SK-N-SH (cell line): ENCODE measurements at regions not wholly inside any gene's neighbourhood (a gene's known extent, or its start where the extent isn't known, plus 50 kb on each side); places are given as distances from the start of the nearest gene placed in this dataset.

Experiments
- EP300 ChIP-seq, 2 experiments: IDR thresholded peaks; 2 replicates each; pipeline versions ENCODE4 v1.4.0 to v1.6.1; 2012; ENCODE audit warnings: borderline replicate concordance in 1 of 2, low read depth in 1 of 2, low read length in 1 of 2
- EZH2phosphoT487 ChIP-seq: fragments of 200-600 bp; sonication (generic); IDR thresholded peaks from 2 replicates; pipeline ENCODE4 v1.6.1; 2017; ENCODE audit warnings: low read depth, mixed run types, mild to moderate bottlenecking, antibody characterized with exemption, moderate library complexity, borderline replicate concordance
- GATA2 ChIP-seq: sonication (generic); formaldehyde crosslinking; IDR thresholded peaks from 2 replicates; pipeline ENCODE4 v1.5.0; 2020; ENCODE audit warnings: mild to moderate bottlenecking, missing genetic modification reagents
- JUND ChIP-seq: IDR thresholded peaks from 2 replicates; pipeline ENCODE4 v1.4.0; 2012
- POLR2AphosphoS5 ChIP-seq: IDR thresholded peaks from 2 replicates; pipeline ENCODE4 v1.6.1; 2012; ENCODE audit warnings: low read depth, low read length
- RFX5 ChIP-seq: IDR thresholded peaks from 2 replicates; pipeline ENCODE4 v1.6.1; 2012; ENCODE audit warnings: mild to moderate bottlenecking, improper control_type of control experiment, low read length
- SMC3 ChIP-seq: IDR thresholded peaks from 2 replicates; pipeline ENCODE4 v1.6.1; 2012; ENCODE audit warnings: low read depth, low read length, improper control_type of control experiment
- TEAD4 ChIP-seq: IDR thresholded peaks from 2 replicates; pipeline ENCODE4 v1.4.0; 2012; ENCODE audit warnings: mild to moderate bottlenecking, borderline replicate concordance; ENCODE audit not compliant: insufficient read depth
- YY1 ChIP-seq: IDR thresholded peaks from 2 replicates; pipeline ENCODE4 v1.4.0; 2012; ENCODE audit warnings: low read depth, mild to moderate bottlenecking
- TF ChIP-seq, protein P1 (sequence below): fragments of 200-600 bp; sonication (generic); IDR thresholded peaks from 2 replicates; pipeline ENCODE4 v1.6.1; 2017; ENCODE audit warnings: antibody characterized with exemption, mild to moderate bottlenecking, moderate library complexity
- TF ChIP-seq, protein P2 (sequence below): IDR thresholded peaks from 2 replicates; pipeline ENCODE4 v1.4.0; 2012; ENCODE audit warnings: low read depth, borderline replicate concordance

DNA sequence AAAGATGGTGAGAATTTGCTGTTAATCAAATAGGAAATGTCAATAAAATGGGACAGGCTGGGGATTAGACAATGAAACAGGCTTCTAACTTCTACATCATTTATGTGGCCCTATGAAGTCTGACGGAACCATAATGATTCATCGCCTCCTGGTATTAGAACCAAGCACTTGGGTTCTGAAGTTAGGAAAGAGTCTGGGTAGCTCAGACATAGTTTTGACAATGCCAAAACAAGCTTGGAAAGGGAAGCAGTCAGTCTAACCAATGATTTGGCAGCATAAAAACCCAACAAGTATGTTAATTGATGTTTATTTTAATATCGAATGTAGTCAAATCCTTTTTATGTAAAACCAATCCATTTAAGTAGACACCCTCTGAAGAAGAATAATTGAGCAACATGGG, 160.8 kb upstream of the RSPO3 start:
- TF ChIP-seq JUND (no peak), SMC3 (no peak), TEAD4 (no peak), YY1 (no peak), EZH2phosphoT487 (no peak), POLR2AphosphoS5 (no peak), RFX5 (no peak), EP300 (IDR thresholded peaks at IDR 0.05; ENCODE audit: borderline replicate concordance in 1 of 2, low read depth in 1 of 2, low read length in 1 of 2) (no peak), GATA2 (CRISPR knock-in tag) (no peak)
- TF ChIP-seq, protein P1, sequence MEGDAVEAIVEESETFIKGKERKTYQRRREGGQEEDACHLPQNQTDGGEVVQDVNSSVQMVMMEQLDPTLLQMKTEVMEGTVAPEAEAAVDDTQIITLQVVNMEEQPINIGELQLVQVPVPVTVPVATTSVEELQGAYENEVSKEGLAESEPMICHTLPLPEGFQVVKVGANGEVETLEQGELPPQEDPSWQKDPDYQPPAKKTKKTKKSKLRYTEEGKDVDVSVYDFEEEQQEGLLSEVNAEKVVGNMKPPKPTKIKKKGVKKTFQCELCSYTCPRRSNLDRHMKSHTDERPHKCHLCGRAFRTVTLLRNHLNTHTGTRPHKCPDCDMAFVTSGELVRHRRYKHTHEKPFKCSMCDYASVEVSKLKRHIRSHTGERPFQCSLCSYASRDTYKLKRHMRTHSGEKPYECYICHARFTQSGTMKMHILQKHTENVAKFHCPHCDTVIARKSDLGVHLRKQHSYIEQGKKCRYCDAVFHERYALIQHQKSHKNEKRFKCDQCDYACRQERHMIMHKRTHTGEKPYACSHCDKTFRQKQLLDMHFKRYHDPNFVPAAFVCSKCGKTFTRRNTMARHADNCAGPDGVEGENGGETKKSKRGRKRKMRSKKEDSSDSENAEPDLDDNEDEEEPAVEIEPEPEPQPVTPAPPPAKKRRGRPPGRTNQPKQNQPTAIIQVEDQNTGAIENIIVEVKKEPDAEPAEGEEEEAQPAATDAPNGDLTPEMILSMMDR = no peak
- TF ChIP-seq, protein P2, sequence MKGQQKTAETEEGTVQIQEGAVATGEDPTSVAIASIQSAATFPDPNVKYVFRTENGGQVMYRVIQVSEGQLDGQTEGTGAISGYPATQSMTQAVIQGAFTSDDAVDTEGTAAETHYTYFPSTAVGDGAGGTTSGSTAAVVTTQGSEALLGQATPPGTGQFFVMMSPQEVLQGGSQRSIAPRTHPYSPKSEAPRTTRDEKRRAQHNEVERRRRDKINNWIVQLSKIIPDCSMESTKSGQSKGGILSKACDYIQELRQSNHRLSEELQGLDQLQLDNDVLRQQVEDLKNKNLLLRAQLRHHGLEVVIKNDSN = no peak
